ENCODE measurements at regions not wholly inside any gene's neighbourhood (a gene's known extent, or its start where the extent isn't known, plus 50 kb on each side); places are given as distances from the start of the nearest gene placed in this dataset.

- H3K36me3 ChIP-seq (ENCODE audit: control insufficient read depth, insufficient read depth, low read length) = no peaks in the 10 kb centered on the region
- no peak for TF ChIP-seq CTCF (IDR thresholded peaks at IDR 0.05; ENCODE audit: insufficient read depth, low read length, poor library complexity, severe bottlenecking)
- no peak overlapping the region for H3K4me3 ChIP-seq (ENCODE audit: low read depth, low read length)
- DNase-seq (ENCODE audit: low read depth) = no peak
- H3K27me3 ChIP-seq (ENCODE audit: control insufficient read depth, insufficient read depth, low read length) = no peaks in the 10 kb centered on the region
Observed at GRCh38 chr1:209157546-209158249, 425.8 kb upstream of the CAMK1G start.

- H3K36me3 ChIP-seq (ENCODE audit: control insufficient read depth, insufficient read depth, low read length) = no peaks in the 10 kb centered on the region
- DNase-seq (ENCODE audit: low read depth) = no peak
- no peaks in the 10 kb centered on the region for H3K27me3 ChIP-seq (ENCODE audit: control insufficient read depth, insufficient read depth, low read length)
- H3K4me3 ChIP-seq (ENCODE audit: low read depth, low read length) = no peak overlapping the region
- no peak for TF ChIP-seq CTCF (IDR thresholded peaks at IDR 0.05; ENCODE audit: insufficient read depth, low read length, poor library complexity, severe bottlenecking)
Observed at GRCh38 chr1:209158851-209159250, 424.7 kb upstream of the CAMK1G start.

DNA sequence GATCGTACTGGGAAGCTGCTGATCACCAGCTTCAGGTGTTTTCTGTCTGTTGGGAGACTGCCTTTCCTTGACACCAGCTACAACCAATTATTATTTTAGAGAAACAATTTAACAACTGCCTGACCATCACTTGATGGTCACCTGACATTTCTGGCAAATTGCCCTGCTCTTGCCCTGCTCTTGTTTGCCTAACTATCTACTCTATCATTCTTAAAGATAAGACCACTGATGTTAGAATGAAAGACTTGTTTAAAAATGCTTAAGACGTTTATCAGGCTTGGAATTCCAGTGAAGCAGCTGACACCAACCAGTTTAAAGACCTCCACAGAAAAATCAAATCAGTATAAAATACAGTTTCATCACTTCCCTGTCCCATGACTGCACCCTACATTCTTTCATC lies 423.3 kb upstream of the CAMK1G start:
- no peak for TF ChIP-seq CTCF (IDR thresholded peaks at IDR 0.05; ENCODE audit: insufficient read depth, low read length, poor library complexity, severe bottlenecking)
- no peak for DNase-seq (ENCODE audit: low read depth)
- Histone ChIP-seq H3K4me3 (ENCODE audit: low read depth, low read length) (no peak overlapping the region), H3K36me3 (ENCODE audit: control insufficient read depth, insufficient read depth, low read length) (no peaks in the 10 kb centered on the region), H3K27me3 (ENCODE audit: control insufficient read depth, insufficient read depth, low read length) (no peaks in the 10 kb centered on the region)

DNA sequence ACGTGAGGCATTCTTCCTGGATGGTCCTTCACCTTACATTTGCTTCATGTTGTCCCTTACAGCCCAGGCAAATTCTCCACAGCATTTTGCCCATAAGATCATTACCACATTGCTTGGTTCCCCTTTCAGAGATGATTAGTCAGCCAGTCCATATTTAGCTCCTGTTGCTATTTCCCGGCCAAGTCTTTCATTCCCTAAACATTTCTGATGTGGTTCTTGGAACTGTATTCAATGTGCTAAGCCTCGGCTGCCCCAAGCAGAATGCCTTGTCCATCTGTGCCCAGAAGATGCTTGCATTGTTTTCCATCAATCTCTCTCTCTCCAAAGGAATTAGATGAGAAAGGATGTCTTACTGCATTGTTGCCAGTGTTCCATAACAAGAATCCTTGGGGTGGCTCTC lies 420.9 kb upstream of the CAMK1G start:
- H3K36me3 ChIP-seq (ENCODE audit: control insufficient read depth, insufficient read depth, low read length) = no peaks in the 10 kb centered on the region
- no peak for DNase-seq (ENCODE audit: low read depth)
- no peak overlapping the region for H3K4me3 ChIP-seq (ENCODE audit: low read depth, low read length)
- no peaks in the 10 kb centered on the region for H3K27me3 ChIP-seq (ENCODE audit: control insufficient read depth, insufficient read depth, low read length)
- no peak for TF ChIP-seq CTCF (IDR thresholded peaks at IDR 0.05; ENCODE audit: insufficient read depth, low read length, poor library complexity, severe bottlenecking)

- H3K4me3 ChIP-seq (ENCODE audit: low read depth, low read length) = no peak overlapping the region
- H3K36me3 ChIP-seq (ENCODE audit: control insufficient read depth, insufficient read depth, low read length) = no peaks in the 10 kb centered on the region
- DNase-seq (ENCODE audit: low read depth) = no peak
- no peak for TF ChIP-seq CTCF (IDR thresholded peaks at IDR 0.05; ENCODE audit: insufficient read depth, low read length, poor library complexity, severe bottlenecking)
- no peaks in the 10 kb centered on the region for H3K27me3 ChIP-seq (ENCODE audit: control insufficient read depth, insufficient read depth, low read length)
Observed at GRCh38 chr1:209168204-209168603, 415.3 kb upstream of the CAMK1G start.

- TF ChIP-seq CTCF (IDR thresholded peaks at IDR 0.05; ENCODE audit: insufficient read depth, low read length, poor library complexity, severe bottlenecking) = no peak
- no peaks in the 10 kb centered on the region for H3K27me3 ChIP-seq (ENCODE audit: control insufficient read depth, insufficient read depth, low read length)
- no peak for DNase-seq (ENCODE audit: low read depth)
Observed at GRCh38 chr1:209171151-209171550, 412.4 kb upstream of the CAMK1G start.

More at GRCh38 chr1:209171151-209171550, 412.4 kb upstream of the CAMK1G start:
- Histone ChIP-seq H3K36me3 (ENCODE audit: control insufficient read depth, insufficient read depth, low read length) (no peaks in the 10 kb centered on the region), H3K4me3 (ENCODE audit: low read depth, low read length) (no peak overlapping the region)
